Mesothelial cell of epicardium (in vitro differentiated cells): ENCODE measurements at regions not wholly inside any gene's neighbourhood (a gene's known extent, or its start where the extent isn't known, plus 50 kb on each side); places are given as distances from the start of the nearest gene placed in this dataset.

Source experiments
- DNase-seq, 2 experiments: peaks; one replicate each; pipeline ENCODE4 v3.0.0; 2021; ENCODE audit warnings: low spot score in 2 of 2; ENCODE audit not compliant: unreplicated experiment in 2 of 2
- H3K27ac Mint-ChIP-seq: 2 replicates; pipeline ENCODE4 v1.8.0; 2021; ENCODE audit warnings: mixed read lengths
- H3K27me3 Mint-ChIP-seq: 2 replicates; pipeline ENCODE4 v1.8.0; 2021; ENCODE audit warnings: low read depth, mixed read lengths
- H3K36me3 Mint-ChIP-seq: 2 replicates; pipeline ENCODE4 v1.8.0; 2021; ENCODE audit warnings: mixed read lengths
- H3K4me1 Mint-ChIP-seq: 2 replicates; pipeline ENCODE4 v1.8.0; 2021; ENCODE audit warnings: mixed read lengths
- H3K4me3 Mint-ChIP-seq: 2 replicates; pipeline ENCODE4 v1.8.0; 2021; ENCODE audit warnings: mild to moderate bottlenecking, moderate library complexity, mixed read lengths
- H3K9me3 Mint-ChIP-seq: 2 replicates; pipeline ENCODE4 v1.8.0; 2021; ENCODE audit warnings: mixed read lengths
- TF ChIP-seq, protein P1 (sequence below): fragments of 200-600 bp; sonication (generic); IDR thresholded peaks from one replicate; pipeline ENCODE4 v1.5.0; 2021; ENCODE audit warnings: antibody characterized with exemption; ENCODE audit not compliant: unreplicated experiment

DNA sequence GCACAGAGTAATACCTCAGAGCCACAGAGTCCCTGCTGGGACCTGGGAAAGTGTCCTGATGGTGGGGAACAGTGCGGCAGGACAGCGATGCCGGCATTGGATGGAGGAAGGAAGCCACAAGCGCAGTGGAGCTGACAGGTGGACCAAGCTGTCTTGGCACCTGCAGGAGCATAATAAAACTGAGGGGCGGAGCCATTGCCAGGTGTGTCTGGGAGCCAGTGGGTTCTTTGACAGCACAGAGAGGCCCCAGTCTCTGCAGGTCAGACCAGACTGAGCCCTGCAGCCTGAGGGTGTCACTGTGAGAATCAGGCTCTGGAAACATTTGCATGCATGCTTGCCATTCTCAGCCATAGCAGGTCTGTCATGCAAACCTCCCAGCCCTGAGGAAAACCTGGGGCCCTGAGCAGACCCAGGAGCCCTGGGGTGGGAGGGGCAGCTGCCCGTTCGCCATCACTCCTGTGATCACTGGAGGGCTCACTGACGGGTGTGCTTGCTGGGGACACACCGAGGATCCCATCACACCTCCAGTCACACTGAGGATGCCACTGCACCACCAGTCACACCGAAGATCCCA, 210.5 kb upstream of the HDAC4 start:
- Mint-ChIP-seq H3K27ac (no peak overlapping the region), H3K4me3 (no peak overlapping the region), H3K36me3 (no peaks in the 10 kb centered on the region), H3K4me1 (peaks cover 3% of the 10 kb centered on the region), H3K9me3 (no peaks in the 10 kb centered on the region), H3K27me3 (peaks cover 1% of the 10 kb centered on the region)
- DNase-seq: no peak
- TF ChIP-seq, protein P1, sequence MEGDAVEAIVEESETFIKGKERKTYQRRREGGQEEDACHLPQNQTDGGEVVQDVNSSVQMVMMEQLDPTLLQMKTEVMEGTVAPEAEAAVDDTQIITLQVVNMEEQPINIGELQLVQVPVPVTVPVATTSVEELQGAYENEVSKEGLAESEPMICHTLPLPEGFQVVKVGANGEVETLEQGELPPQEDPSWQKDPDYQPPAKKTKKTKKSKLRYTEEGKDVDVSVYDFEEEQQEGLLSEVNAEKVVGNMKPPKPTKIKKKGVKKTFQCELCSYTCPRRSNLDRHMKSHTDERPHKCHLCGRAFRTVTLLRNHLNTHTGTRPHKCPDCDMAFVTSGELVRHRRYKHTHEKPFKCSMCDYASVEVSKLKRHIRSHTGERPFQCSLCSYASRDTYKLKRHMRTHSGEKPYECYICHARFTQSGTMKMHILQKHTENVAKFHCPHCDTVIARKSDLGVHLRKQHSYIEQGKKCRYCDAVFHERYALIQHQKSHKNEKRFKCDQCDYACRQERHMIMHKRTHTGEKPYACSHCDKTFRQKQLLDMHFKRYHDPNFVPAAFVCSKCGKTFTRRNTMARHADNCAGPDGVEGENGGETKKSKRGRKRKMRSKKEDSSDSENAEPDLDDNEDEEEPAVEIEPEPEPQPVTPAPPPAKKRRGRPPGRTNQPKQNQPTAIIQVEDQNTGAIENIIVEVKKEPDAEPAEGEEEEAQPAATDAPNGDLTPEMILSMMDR: no peak

DNA sequence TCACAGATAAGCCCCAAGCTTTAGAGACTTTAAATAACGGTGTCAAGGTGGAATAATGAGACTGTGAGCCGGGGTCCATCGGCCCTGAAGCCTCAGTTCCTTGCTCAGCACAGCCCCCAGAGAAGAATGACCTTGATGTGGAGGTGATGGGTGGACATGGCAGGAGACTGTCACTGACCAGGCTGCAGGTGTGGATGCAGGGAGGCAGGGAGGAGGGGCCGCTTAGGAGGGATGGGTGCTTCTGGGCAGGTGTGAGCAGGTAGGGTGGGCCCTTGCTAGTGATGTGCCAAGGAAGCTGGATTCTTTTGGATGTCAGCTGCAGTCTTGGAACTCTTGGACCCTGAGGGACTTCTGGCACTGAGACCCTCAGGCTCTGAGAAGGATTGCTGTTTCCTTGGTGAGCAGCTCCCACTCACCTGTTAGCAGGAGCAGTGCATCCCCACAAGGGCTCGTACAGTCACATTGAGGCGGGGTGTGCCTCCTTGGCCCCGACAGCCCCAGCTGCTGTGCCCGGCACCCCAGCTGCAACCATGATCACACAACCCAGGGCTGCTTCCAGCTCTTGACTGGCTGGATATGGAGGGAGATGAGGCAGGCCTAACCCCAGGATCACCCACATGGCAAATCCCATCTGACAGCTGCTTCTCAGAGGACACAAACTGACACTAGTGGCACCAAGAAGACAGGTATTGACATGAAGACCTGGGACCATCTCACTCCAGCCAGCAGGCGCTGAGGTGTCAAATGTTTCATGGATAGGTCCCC, 209.8 kb upstream of the HDAC4 start:
- H3K4me3 Mint-ChIP-seq: no peak overlapping the region
- H3K27ac Mint-ChIP-seq: no peak overlapping the region
- H3K9me3 Mint-ChIP-seq: no peaks in the 10 kb centered on the region
- H3K36me3 Mint-ChIP-seq: no peaks in the 10 kb centered on the region
- TF ChIP-seq, protein P1: no peak
- DNase-seq: no peak
- peaks cover 1% of the 10 kb centered on the region for H3K27me3 Mint-ChIP-seq
- peaks cover 3% of the 10 kb centered on the region for H3K4me1 Mint-ChIP-seq

DNA sequence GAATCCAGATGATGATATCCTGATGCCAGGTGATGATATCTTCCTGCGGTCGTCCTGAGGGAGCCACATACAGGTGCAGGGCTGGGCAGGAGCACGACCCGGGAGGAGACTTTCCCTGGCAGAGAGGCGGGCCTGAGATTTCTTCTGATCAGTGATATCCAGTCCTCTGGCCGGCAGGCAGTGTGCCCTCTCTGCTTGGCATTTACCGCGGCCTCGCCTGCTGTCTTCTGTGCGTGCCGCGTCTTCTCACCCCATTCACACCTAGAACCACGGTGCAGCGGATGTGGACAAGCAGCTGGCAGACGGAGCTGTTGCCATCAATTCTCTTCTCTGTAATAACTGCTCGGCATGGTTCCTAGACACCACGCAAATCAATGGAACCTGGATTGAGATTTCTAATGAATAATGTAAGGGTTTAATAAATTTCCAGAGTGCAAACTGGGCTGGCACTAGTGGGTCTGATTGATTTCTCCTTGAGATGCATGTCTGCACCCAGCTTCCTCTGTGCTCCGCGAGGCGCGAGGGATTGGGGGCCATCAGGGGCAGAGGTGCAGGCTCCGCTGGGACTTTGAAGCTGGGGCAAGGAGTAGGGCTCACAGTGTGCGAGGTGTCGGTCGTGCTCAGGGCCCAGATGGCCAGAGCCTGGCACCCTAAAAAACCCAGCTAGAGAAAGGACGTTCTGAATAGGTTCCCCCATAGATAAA, 208.9 kb upstream of the HDAC4 start:
- Mint-ChIP-seq H3K4me3 (no peak overlapping the region), H3K27me3 (peaks cover 1% of the 10 kb centered on the region), H3K4me1 (peaks cover 3% of the 10 kb centered on the region), H3K9me3 (no peaks in the 10 kb centered on the region), H3K27ac (no peak overlapping the region), H3K36me3 (no peaks in the 10 kb centered on the region)
- TF ChIP-seq, protein P1: no peak
- no peak for DNase-seq

DNA sequence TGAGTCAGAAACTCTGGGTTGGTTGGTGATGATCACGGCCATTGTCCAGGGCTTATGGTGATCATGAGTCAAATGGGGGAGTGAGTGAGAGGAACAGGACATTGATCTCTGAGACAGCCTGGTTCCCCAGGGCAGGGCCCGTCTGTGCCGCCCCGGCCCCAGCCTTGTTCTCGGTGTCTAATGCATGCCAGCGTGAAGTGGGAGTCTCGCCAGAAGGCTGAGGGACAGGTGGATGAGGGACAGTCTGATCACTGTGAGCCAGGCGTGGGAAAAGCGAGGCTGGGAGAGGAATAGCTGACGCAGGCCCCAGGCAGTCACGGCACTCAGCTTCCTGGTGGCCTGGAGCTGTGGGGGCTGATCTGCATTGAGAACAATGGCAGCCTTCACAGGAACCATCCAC, 208.3 kb upstream of the HDAC4 start:
- Mint-ChIP-seq H3K9me3 (no peaks in the 10 kb centered on the region), H3K4me1 (peaks cover 3% of the 10 kb centered on the region), H3K4me3 (no peak overlapping the region), H3K27me3 (peaks cover 1% of the 10 kb centered on the region), H3K27ac (no peak overlapping the region), H3K36me3 (no peaks in the 10 kb centered on the region)
- no peak for DNase-seq
- TF ChIP-seq, protein P1: no peak

DNA sequence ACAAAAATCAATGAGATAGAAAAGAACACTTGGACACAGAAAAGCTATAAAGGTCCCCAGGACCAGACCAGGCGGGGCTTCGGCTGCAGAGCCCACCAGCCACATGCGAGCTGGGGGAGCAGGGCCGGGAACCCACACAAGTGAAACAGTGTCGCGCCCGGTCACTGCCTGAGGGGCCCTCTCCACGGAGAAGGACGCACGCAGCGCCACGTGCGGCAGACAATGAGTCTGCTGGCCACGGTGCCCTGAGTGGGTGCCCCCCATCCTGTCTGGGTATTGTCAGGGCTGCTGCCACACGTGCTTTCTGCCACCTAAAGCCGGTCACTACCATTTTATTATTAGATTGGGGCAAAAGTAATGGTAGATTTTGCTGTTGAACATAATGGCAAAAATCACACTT, 207.9 kb upstream of the HDAC4 start:
- TF ChIP-seq, protein P1: no peak
- peaks cover 1% of the 10 kb centered on the region for H3K27me3 Mint-ChIP-seq
- no peak overlapping the region for H3K4me3 Mint-ChIP-seq
- H3K9me3 Mint-ChIP-seq: no peaks in the 10 kb centered on the region
- H3K27ac Mint-ChIP-seq: no peak overlapping the region
- no peak for DNase-seq
- H3K36me3 Mint-ChIP-seq: no peaks in the 10 kb centered on the region
- peaks cover 3% of the 10 kb centered on the region for H3K4me1 Mint-ChIP-seq
